ENCODE measurements at regions not wholly inside any gene's neighbourhood (a gene's known extent, or its start where the extent isn't known, plus 50 kb on each side); places are given as distances from the start of the nearest gene placed in this dataset.
A peak's percentile ranks its signal among the peaks of the same experiment; 100 is the strongest.
"Not testable (repeated sequence)": the region's sequence is repeated elsewhere in the genome, so short reads cannot be mapped to it uniquely, and the experiment has no call there.

DNA sequence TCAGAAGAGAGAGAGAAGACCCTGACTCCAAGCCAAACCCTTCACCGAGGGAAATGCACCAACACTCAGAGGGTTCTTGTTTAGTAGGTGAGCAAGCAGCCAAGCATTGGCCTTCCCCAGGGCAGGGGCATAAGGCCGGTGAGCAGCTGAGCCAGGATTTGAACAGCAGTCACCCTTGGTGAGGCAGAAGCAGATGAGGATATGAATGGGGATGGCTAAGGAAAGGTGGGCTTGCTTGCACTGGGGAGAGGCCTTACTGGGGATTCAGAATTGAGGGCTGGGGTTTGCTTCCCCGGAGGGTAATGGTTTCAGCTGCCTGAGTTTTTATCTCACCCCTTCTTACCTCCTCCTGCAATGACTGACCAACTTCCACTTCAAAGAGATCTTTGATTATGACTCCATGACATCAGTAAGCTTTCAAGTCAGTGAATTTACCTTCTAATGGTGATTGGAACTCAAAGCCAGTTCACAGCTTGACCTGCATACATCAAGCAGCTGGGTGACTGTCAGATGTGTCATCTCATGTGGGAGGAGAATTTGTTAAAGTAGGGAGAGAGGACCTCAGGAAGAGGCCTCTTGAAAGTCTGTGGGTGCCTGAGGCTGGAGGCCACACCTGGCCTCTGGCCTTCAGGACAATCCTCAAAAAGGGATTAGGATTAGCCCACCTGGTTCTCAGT lies 114.5 kb upstream of the PLGLB2 start:
- H3K36me3 ChIP-seq; DNase-seq (ENCODE audit: extremely low spot score in 2 of 2); intact Hi-C loops (cut with DNase I); H3K27me3 ChIP-seq; H3K4me3 ChIP-seq; H3K4me1 ChIP-seq; H3K9me3 ChIP-seq; H3K27ac ChIP-seq: not testable (repeated sequence)

DNA sequence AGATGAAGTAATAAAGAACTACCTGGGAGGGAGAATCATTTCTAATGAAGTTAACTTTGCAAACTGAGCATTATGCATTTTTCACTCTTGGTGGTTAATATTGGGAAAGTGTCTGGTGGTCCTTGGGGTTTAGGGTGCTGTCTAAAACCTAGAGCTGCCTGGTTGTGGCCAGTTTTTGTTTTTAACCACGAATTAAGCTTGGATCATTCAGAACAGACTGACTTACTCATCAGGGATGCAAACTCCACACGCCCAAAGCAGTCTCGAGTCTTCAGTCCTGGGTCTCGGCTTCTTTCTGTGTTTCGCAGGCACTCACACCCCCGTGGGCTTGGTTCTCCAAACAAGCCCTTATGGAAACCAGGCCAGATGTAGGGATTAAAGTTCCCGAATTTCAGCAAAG lies 113.8 kb upstream of the PLGLB2 start:
- H3K27ac ChIP-seq; intact Hi-C loops (cut with DNase I); H3K36me3 ChIP-seq; H3K27me3 ChIP-seq; H3K4me1 ChIP-seq; DNase-seq (ENCODE audit: extremely low spot score in 2 of 2); H3K4me3 ChIP-seq; H3K9me3 ChIP-seq: not testable (repeated sequence)

DNA sequence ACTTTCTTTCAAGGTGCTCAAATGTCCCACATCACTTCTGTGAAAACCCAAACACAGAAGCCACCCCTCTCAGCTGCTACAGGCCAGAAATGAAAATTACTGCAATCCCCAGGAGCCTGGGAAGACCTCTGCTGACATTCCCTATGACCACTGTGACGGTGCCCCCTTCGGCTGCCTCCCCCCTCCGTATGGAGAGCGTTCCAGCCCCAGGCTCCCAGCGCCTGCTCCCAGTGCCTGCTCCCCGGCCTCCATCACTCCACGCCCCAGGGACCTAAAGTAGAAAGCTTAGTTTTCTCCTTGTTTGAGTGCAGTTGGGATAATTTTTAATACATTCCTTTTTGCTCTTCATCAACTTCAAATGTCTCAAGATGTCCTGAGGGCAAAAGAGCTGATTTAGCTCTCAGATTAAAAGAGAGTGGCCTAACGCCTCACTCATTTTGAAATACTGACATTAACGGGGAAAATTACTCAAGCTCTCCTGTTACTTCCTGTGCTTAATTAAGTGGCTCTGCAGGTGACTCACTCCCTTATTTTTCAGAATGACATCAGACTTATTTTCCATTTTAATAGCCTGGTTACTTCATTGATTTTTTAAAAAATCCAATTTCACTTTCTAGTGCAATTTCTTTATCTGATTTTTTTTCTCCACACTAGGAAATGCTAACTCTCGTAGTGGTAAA lies 112.8 kb upstream of the PLGLB2 start:
- peak in 1 of 2 donors; percentile 25 for DNase-seq (ENCODE audit: extremely low spot score in 2 of 2)
- H3K36me3 ChIP-seq; H3K9me3 ChIP-seq; intact Hi-C loops (cut with DNase I); H3K4me1 ChIP-seq; H3K4me3 ChIP-seq; H3K27ac ChIP-seq; H3K27me3 ChIP-seq: not testable (repeated sequence)

DNA sequence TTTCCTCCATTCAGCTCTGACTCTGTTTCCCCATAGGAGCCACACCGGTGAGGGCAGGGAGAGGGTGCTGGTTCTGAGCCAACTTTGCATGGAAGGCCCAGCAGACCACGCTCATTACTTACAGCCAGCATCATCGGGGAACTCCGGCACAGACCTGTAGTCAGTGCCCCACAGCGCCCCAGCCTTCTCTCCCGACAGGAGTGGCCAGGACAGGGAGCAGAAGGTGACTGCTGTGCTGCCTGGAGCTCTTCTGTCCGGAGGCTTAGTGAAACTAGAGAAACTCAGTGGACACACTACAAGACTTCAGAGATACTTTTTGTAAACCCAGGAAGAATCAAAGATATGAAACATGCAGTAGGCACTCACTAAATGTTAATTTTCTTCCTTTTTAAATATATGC lies 111.6 kb upstream of the PLGLB2 start:
- H3K4me3 ChIP-seq; H3K9me3 ChIP-seq; H3K36me3 ChIP-seq; H3K4me1 ChIP-seq; H3K27me3 ChIP-seq; DNase-seq (ENCODE audit: extremely low spot score in 2 of 2); intact Hi-C loops (cut with DNase I); H3K27ac ChIP-seq: not testable (repeated sequence)

DNA sequence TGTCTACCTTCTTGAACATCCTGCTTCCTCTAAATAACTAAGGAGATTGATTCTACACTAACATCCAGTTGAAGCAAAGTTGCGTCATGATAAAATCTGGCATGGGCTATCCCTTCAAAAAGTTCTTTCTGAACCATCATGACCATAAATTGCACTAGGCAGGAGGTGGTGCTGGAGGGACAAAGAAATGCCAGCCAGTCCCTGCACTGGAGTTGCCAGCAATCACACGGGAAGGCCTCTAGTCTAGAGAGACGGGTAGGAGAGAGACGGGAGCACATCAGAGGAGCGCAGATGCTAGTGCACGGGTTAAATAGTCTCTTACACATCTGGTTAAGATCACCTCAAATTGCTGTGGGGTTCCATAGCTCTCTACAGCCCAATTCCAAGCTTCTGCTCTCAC lies 111.2 kb upstream of the PLGLB2 start:
- intact Hi-C loops (cut with DNase I); H3K27ac ChIP-seq; H3K9me3 ChIP-seq; H3K4me3 ChIP-seq; H3K27me3 ChIP-seq; H3K4me1 ChIP-seq; DNase-seq (ENCODE audit: extremely low spot score in 2 of 2); H3K36me3 ChIP-seq: not testable (repeated sequence)

DNA sequence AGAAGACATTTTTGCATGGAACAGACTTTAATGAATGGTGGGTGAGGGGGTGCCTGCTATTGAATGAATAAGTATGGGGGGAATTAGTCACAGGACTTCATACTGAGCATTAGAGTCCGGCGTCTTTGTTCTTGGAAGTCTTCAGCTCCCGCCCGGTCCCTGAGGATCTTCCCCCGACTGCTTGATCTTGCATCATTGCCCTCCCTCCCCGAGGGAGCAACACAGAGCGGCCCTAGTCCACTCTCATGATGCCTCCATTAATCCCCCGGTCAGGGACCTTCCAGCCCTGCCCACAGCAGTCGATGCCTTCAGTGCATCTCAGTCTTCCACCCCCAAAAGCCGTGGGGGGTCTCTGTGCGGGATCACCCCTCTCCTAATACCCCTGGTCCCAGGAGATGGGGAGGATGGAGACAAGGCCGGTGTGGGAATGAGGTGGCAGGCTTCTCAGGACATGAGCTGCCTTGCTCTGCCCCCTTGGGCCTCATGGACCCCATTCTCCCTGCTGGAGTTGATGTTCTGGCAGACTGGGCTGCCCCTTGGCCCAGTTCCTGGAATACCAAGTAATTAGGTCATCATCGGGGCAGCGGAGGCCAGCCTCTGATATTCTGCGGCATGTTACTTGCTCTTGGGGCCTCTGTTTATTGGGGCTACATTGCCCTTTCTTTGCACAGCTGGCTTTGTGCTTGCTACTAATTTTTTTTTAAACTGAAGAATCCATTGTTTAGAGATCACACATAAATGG lies 110.5 kb upstream of the PLGLB2 start:
- H3K36me3 ChIP-seq; H3K4me3 ChIP-seq; DNase-seq (ENCODE audit: extremely low spot score in 2 of 2); H3K4me1 ChIP-seq; H3K27ac ChIP-seq; H3K9me3 ChIP-seq; intact Hi-C loops (cut with DNase I); H3K27me3 ChIP-seq: not testable (repeated sequence)

DNA sequence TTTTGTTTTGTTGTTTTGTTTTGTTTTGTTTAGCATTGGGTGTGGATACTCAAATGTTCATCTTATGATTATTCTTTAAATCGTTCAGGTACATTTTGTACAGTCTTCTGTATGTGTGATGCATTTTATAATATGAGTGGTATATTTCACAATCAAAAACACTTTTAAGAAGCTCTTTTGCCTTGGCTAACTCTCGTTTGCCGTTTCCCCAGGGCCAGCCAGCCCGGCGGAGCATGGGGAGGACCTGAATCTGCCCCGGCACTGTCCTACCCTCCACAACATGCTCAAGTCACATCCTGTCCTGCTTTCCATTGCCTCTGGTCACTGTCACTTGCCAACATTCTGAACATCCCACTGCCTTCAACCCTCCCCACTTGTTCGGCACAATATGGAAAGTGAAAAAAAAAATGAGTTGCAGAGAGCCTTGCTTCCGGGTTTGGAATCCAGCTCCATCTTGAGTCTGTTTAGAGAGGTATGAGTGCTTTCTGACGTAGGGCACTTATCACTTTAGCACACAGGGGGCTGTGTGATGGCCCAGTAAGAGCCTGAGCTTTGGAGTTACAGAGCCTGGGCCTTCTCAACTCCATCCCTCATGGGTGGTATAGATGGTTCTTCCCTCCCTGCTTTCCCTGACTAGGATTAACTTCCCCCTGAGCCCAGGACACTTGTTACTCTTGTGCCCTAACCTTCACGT lies 109.6 kb upstream of the PLGLB2 start:
- H3K4me1 ChIP-seq; H3K36me3 ChIP-seq; H3K4me3 ChIP-seq; H3K9me3 ChIP-seq; H3K27me3 ChIP-seq; intact Hi-C loops (cut with DNase I); DNase-seq (ENCODE audit: extremely low spot score in 2 of 2); H3K27ac ChIP-seq: not testable (repeated sequence)

DNA sequence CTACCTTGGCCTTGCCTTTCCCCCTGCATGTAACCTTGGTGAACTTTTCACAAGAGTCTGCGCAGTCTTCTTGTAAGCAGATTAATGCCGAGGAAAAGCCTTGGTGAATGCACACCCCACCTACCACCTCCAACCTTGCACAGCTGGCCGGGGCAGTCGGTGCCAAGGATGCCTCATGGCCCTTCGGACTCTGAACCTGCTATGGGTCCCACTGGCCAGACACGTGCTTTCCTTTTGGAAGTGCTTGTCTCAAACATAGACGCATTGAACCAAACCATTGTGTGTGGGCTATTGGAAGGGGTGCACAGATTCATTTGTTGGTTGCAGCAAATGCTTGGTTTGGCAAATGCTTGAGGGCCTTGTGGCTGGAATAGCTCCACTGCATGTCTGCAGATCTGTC lies 109.0 kb upstream of the PLGLB2 start:
- H3K4me1 ChIP-seq; H3K36me3 ChIP-seq; H3K27me3 ChIP-seq; intact Hi-C loops (cut with DNase I); H3K4me3 ChIP-seq; DNase-seq (ENCODE audit: extremely low spot score in 2 of 2); H3K27ac ChIP-seq; H3K9me3 ChIP-seq: not testable (repeated sequence)

DNA sequence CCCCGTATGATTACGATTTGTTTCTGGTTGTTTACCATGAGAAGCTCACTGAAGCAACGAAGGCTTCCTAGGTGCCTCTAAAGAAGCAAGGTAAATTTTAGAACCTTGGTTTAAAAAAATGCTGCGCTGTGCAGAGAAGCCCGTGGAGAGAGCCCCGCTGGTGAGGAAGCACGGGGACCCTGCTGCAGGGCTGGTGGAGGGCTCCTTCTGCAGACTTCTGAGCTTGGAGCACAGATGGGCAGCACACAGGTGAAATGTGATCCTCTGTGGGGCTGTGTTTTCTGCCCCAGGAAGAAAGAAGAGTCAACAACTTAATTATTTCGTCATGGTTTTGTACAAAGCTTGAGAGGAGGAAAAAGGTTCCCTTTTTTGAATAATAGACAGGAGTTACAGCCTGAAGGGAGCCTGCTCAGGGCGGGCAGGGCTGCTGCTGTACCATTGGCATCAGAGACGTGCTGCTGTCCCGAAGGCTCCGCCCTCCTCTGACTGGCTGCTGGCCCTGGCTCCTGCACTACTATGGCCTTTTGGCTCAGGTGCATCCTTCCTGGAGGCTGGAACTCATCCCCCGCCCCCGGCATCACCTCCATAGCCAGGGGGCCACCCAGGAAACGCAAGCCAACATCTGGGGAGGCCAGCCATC lies 108.0 kb upstream of the PLGLB2 start:
- H3K4me3 ChIP-seq; H3K27me3 ChIP-seq; DNase-seq (ENCODE audit: extremely low spot score in 2 of 2); H3K9me3 ChIP-seq; H3K27ac ChIP-seq; H3K4me1 ChIP-seq; intact Hi-C loops (cut with DNase I); H3K36me3 ChIP-seq: not testable (repeated sequence)

DNA sequence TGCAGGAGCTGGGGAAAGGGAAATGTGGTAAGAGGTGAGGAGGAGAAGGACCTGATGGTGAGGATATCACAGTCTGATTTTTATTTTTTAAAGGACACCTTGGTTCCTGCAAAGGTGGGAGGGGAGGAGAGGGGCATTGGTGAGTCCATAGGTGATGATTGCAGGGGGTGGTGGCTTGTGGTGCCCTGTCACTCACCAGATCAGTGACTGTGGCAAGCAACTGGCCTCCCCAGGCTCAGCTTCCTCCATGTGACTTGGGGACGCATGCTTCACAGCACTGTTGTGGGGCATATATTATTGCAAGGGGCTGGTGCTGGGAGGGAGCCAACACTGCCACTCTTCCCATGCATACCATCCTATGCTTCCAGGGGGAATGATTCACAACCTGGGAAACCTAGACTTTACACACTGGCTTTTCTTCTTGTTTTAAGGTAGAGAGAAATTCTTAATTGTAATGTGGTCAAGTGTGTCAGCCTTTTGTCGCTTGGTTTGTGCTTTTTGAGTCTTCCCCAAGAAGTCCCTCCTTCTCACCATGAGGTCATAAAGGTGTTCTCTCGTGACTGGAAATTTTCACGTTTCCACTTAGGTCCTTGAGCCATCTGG lies 106.8 kb upstream of the PLGLB2 start:
- DNase-seq (ENCODE audit: extremely low spot score in 2 of 2); H3K36me3 ChIP-seq; H3K9me3 ChIP-seq; H3K27ac ChIP-seq; H3K4me3 ChIP-seq; H3K4me1 ChIP-seq; H3K27me3 ChIP-seq; intact Hi-C loops (cut with DNase I): not testable (repeated sequence)

DNA sequence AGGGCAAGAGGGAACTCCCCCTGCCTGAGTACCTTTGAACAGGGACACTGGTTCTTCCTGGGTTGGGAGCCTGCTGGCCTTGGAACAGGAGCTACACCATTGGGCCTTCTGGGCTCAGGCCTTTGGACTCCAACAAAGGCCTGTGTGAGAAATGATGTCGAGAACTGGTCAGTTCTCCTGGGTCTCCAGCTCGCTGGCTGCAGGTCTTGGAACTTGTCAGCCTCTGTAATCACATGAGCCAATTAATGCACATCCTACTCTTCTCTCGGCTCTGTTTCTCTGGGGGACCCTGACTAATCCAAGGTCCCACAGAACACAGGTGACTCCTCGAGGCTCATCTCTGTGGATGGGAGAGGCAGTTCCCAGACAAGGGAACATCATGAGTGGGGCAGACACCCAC lies 104.7 kb upstream of the PLGLB2 start:
- H3K4me1 ChIP-seq; H3K27ac ChIP-seq; DNase-seq (ENCODE audit: extremely low spot score in 2 of 2); H3K27me3 ChIP-seq; intact Hi-C loops (cut with DNase I); H3K9me3 ChIP-seq; H3K36me3 ChIP-seq; H3K4me3 ChIP-seq: not testable (repeated sequence)

DNA sequence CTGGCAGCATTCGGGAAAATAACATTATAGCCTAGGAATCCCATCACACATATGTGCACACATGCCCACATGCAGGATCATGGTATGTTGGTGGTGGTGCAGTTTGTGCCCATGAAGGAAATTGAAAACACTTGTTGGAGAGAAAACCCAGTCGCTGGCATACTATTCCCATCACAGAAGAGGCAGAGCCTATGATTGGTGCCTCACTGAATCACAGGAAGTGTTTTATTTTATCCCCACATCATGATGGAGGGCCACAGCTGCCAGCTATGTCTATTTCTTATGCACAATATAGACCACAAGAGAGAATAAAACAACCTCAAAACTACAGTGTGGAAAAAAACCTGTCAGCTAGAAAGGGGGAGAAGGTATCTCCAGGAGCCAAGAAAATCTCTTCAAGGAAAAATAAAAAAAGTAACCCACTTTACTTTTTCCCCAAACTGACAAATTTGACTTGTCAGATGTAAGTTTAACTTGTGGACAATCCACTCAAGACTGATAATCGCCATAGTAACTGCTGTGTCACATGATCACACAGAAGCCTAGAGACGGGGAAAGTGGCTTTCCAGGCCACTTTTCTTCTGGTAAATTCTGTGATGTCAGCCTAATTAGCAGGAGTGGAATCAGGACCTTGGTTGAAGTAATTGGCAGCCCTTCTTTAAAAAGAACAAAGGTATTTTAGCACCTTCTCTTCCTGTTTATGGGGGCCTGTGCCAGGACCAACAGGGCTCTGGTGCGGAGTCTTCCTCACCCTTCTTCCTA lies 100.0 kb upstream of the PLGLB2 start:
- H3K36me3 ChIP-seq; intact Hi-C loops (cut with DNase I); H3K27ac ChIP-seq; H3K4me1 ChIP-seq; H3K27me3 ChIP-seq; H3K9me3 ChIP-seq; H3K4me3 ChIP-seq; DNase-seq (ENCODE audit: extremely low spot score in 2 of 2): not testable (repeated sequence)
